DMS53 treated with DMSO at 0.1 percent for 48 hours (cell line): ENCODE measurements at regions not wholly inside any gene's neighbourhood (a gene's known extent, or its start where the extent isn't known, plus 50 kb on each side); places are given as distances from the start of the nearest gene placed in this dataset.
"Not testable (repeated sequence)": the region's sequence is repeated elsewhere in the genome, so short reads cannot be mapped to it uniquely, and the experiment has no call there.

ENCODE experiments used
- DNase-seq: peaks from one replicate; lab custom pipeline; 2025; ENCODE audit not compliant: unreplicated experiment; lab: John Stamatoyannopoulos, UW

- peak; percentile 95 for DNase-seq
Observed at GRCh38 chr10:10020945-10021344, 996.7 kb upstream of the CELF2 start.

GRCh38 chr10:10032991-10033390 is 984.7 kb upstream of the CELF2 start:
- DNase-seq: no peak

- DNase-seq: no peak
Observed at GRCh38 chr10:10038348-10038747, 979.3 kb upstream of the CELF2 start.

GRCh38 chr10:10039595-10039994 is 978.1 kb upstream of the CELF2 start:
- DNase-seq: no peak

- no peak for DNase-seq
Observed at GRCh38 chr10:10043083-10043482, 974.6 kb upstream of the CELF2 start.

GRCh38 chr10:10044922-10045764 is 972.5 kb upstream of the CELF2 start:
- no peak for DNase-seq

GRCh38 chr10:10045765-10046028 is 972.0 kb upstream of the CELF2 start:
- DNase-seq: no peak

- DNase-seq: no peak
Observed at GRCh38 chr10:10047426-10047825, 970.2 kb upstream of the CELF2 start.

- no peak for DNase-seq
Observed at GRCh38 chr10:10053051-10053450, 964.6 kb upstream of the CELF2 start.

- no peak for DNase-seq
Observed at GRCh38 chr10:10054466-10054865, 963.2 kb upstream of the CELF2 start.

- no peak for DNase-seq
Observed at GRCh38 chr10:10055656-10056442, 961.8 kb upstream of the CELF2 start.

GRCh38 chr10:10056961-10057360 is 960.7 kb upstream of the CELF2 start:
- no peak for DNase-seq

- DNase-seq: no peak
Observed at GRCh38 chr10:10067644-10068043, 950.0 kb upstream of the CELF2 start.

- DNase-seq: not testable (repeated sequence)
Observed at GRCh38 chr10:10074847-10075246, 942.8 kb upstream of the CELF2 start.

GRCh38 chr10:10078446-10078845 is 939.2 kb upstream of the CELF2 start:
- DNase-seq: no peak

GRCh38 chr10:10092581-10092980 is 925.1 kb upstream of the CELF2 start:
- DNase-seq: no peak

GRCh38 chr10:10093021-10093420 is 924.7 kb upstream of the CELF2 start:
- DNase-seq: no peak

GRCh38 chr10:10094691-10095090 is 923.0 kb upstream of the CELF2 start:
- DNase-seq: peak; percentile 29

GRCh38 chr10:10096296-10096695 is 921.4 kb upstream of the CELF2 start:
- no peak for DNase-seq

- no peak for DNase-seq
Observed at GRCh38 chr10:10096898-10097297, 920.8 kb upstream of the CELF2 start.

GRCh38 chr10:10101106-10101505 is 916.6 kb upstream of the CELF2 start:
- DNase-seq: no peak

GRCh38 chr10:10110844-10111490 is 906.7 kb upstream of the CELF2 start:
- no peak for DNase-seq
